Testis (tissue), 2 donors: ENCODE measurements at regions not wholly inside any gene's neighbourhood (a gene's known extent, or its start where the extent isn't known, plus 50 kb on each side); places are given as distances from the start of the nearest gene placed in this dataset.
"Not testable (repeated sequence)": the region's sequence is repeated elsewhere in the genome, so short reads cannot be mapped to it uniquely, and the experiment has no call there.

Source experiments
- CTCF ChIP-seq, 3 experiments: fragments of 450-650 bp in 2 of 3; fragments of 200-600 bp in 1 of 3; sonication (generic) in 1 of 3; IDR thresholded peaks; one replicate each; pipeline ENCODE4 v1.5.1; 2016 to 2019; ENCODE audit warnings: antibody characterized with exemption in 3 of 3, mild to moderate bottlenecking in 2 of 3, moderate library complexity in 1 of 3
- POLR2A ChIP-seq: fragments of 450-650 bp; IDR thresholded peaks from one replicate; pipeline ENCODE4 v1.6.1; 2017; ENCODE audit warnings: antibody characterized with exemption, mild to moderate bottlenecking, moderate library complexity

- not testable (repeated sequence) for TF ChIP-seq CTCF (IDR thresholded peaks at IDR 0.05); POLR2A
Measured at GRCh38 chr17:21626987-21627386, 65.3 kb upstream of the KCNJ18 start.
